Fibroblast of the aortic adventitia (primary cell): ENCODE measurements at regions not wholly inside any gene's neighbourhood (a gene's known extent, or its start where the extent isn't known, plus 50 kb on each side); places are given as distances from the start of the nearest gene placed in this dataset.

Source experiments
- DNase-seq: peaks from one replicate; pipeline ENCODE4 v3.0.0-alpha.2; 2010; ENCODE audit warnings: low read depth
- H3K4me3 ChIP-seq: 2 replicates; pipeline ENCODE4 v1.5.1; 2011; ENCODE audit warnings: low read depth, mild to moderate bottlenecking, control low read depth, low read length, moderate library complexity
- CTCF ChIP-seq: IDR thresholded peaks from 2 replicates; pipeline ENCODE4 v1.5.1; 2011; ENCODE audit warnings: mild to moderate bottlenecking, low read length, control low read depth, inconsistent platforms; ENCODE audit not compliant: insufficient read depth

DNA sequence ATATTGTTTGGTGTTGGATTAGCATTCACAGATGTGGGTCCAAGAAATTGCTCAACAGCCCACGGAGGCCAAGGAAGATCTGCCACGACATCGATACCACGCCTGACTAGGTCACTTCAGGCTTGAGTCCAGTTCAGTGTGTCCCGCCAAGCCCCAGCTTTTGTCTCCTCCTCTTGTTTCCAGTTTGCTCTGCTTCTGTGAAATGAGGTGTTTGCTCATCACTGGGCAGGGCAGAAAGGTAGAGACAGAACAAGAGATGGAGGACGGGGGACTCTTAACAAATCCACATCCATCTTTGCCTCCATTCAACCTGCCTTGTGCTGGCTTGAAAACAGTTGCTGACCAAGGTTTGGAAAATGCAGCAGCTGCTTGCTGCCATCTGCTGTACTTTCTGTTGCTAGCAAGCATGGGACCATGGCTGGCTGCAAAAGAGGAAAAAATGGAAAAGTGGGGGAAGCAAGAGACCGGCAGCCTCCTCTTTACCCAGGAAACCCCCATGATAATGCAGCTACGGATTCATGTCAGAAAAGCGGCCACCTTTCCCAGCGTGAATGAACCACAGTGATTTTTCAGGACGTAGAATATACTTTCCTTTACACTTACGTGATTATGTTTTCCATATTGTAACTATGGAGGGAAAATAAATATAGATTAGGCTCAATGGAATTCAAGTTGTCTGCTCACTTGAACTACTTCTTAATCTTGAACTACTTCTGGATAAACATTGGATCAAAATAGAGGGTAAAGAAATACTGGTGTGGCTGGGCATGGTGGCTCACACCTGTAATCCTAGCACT lies 80.2 kb upstream of the GREM2 start:
- TF ChIP-seq CTCF = peak; percentile 98
- DNase-seq = peak; percentile 85
- H3K4me3 ChIP-seq = peak overlapping the region; percentile 10

DNA sequence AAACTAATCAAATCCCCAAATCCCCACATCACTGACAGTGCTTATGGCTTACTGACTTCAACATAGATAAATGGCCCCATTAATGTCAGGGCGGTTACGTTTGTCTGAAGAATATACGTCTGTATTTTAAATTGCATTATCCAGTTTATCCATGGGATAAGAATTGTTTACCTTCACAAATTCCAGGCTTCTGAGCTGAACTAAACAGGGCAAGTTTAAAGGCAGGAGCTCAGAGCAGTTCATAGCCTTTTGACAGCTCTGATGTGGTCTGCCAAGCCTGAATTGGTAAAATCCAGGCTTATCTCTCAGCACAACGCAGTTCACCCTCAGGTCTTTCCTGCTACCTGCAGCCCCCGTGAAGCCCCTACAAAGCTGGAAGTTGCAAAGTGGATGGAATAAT lies 79.5 kb upstream of the GREM2 start:
- DNase-seq = peak; percentile 22
- H3K4me3 ChIP-seq = no peak overlapping the region
- TF ChIP-seq CTCF = no peak

DNA sequence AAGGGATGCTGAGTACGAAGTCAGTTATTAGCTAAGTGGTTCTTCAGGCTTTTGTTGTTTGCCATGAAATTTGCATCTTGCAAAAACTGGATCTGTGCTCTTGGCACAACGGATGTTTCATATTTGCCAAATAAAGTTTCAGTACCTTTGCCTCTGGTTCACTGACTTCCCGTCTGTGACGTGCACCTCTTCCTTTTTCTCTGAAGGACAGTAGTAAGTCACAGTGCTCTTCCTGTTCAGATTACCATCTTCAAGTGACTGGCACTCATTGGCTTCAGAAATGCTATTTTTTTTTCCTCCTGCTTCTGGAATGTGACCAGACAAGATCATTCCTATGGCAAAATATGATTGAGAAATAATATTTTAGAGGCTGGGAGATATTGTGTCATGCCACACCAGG lies 75.9 kb upstream of the GREM2 start:
- no peak for DNase-seq
- H3K4me3 ChIP-seq = no peak overlapping the region
- TF ChIP-seq CTCF = no peak

GRCh38 chr1:240683576-240683975 lies 71.6 kb upstream of the GREM2 start:
- DNase-seq = peak; percentile 83
- no peak for TF ChIP-seq CTCF
- H3K4me3 ChIP-seq = no peak overlapping the region

DNA sequence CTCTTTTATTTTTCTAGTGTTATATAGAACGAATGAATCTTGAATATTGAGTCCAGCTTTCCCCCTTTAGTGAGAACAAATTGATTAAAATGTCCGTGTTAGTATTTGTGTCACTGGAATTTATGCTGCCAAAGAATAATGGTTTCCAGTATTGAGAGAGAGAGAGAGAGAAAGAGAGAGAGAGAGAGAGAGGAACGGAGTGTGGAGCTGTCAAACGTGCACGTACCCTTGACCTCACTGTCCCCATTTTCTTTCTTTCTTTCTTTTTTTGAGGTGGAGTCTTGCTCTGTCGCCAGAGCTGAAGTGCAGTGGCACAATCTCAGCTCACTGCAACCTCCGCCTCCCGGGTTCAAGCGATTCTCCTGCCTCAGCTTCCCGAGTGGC lies 70.9 kb upstream of the GREM2 start:
- no peak for DNase-seq
- TF ChIP-seq CTCF = no peak
- no peak overlapping the region for H3K4me3 ChIP-seq

- no peak overlapping the region for H3K4me3 ChIP-seq
- DNase-seq = no peak
- TF ChIP-seq CTCF = no peak
Observed at GRCh38 chr1:240682166-240682858, 70.4 kb upstream of the GREM2 start.
